ENCODE measurements at regions not wholly inside any gene's neighbourhood (a gene's known extent, or its start where the extent isn't known, plus 50 kb on each side); places are given as distances from the start of the nearest gene placed in this dataset.

DNA sequence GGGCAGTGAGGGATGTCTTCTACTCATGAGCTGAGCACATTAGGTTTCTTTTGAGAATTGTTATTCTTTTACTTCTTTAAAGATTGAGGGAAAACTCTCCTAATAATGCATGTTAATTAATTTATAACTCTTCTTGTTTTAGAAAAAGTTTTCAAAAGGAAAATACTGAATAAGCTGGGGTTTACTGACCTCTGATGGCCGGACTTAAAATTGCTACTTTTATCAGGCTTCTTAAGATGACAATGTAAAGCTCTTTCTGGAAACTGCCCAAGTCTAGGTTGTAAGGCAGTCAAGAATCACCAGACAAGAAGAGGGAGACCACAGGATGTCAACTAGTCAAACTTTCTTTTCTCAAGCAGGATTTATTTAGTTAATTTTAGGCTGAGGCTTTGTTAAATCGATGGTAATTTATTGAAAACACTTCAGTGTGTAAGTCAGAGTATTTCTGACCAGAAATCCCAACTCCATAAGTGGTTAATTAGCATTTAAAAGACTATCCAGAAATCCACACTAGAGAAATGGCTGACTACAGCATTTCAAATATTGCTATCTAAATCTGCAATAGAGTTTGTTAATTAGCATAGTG is 82.1 kb downstream of the AVPR1A start:
- DNase-seq (no peak), ATAC-seq (ENCODE audit: low read depth) (no peak)
- Mint-ChIP-seq H3K27ac (no peak overlapping the region), H3K4me1 (no peaks in the 10 kb centered on the region), H3K27me3 (peaks cover 4% of the 10 kb centered on the region), H3K9me3 (no peaks in the 10 kb centered on the region), H3K4me3 (no peak overlapping the region), H3K36me3 (ENCODE audit: low read depth) (no peaks in the 10 kb centered on the region)
- intact Hi-C loops (cut with micrococcal nuclease): no loop called here
- TF ChIP-seq, protein P1, sequence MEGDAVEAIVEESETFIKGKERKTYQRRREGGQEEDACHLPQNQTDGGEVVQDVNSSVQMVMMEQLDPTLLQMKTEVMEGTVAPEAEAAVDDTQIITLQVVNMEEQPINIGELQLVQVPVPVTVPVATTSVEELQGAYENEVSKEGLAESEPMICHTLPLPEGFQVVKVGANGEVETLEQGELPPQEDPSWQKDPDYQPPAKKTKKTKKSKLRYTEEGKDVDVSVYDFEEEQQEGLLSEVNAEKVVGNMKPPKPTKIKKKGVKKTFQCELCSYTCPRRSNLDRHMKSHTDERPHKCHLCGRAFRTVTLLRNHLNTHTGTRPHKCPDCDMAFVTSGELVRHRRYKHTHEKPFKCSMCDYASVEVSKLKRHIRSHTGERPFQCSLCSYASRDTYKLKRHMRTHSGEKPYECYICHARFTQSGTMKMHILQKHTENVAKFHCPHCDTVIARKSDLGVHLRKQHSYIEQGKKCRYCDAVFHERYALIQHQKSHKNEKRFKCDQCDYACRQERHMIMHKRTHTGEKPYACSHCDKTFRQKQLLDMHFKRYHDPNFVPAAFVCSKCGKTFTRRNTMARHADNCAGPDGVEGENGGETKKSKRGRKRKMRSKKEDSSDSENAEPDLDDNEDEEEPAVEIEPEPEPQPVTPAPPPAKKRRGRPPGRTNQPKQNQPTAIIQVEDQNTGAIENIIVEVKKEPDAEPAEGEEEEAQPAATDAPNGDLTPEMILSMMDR (IDR thresholded peaks at IDR 0.05): no peak
- CTCF ChIA-PET: interaction anchor here (1.6 kb wide), 1 partner anchor 8 kb away, joined by 4 read pairs; no protein-coding TSS in a partner anchor
- POLR2A ChIA-PET: no interaction called here

DNA sequence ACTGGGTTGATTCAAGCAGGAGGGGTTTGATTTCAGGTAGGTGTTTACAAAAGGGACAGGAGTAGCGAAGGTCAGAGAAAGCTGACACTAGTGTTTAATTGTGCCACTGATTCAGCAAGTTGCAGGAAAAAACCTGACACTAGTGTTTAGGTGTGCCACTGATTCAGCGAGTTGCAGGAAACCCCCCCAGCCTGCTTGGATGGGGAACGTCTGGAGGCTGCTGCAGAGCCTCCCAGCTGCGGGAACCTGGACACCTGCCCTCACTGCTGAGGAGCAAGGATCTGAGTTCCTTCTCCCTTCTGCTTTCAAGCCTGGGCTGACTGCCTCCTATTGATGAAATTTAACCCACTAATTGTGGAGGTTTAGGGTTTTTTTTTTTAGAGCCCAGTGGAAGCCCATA is 84.2 kb downstream of the AVPR1A start:
- Mint-ChIP-seq H3K36me3 (ENCODE audit: low read depth) (no peaks in the 10 kb centered on the region), H3K4me3 (no peak overlapping the region), H3K27ac (no peak overlapping the region), H3K4me1 (no peaks in the 10 kb centered on the region), H3K9me3 (no peaks in the 10 kb centered on the region), H3K27me3 (peaks cover under 1% of the 10 kb centered on the region)
- ATAC-seq (ENCODE audit: low read depth) (no peak), DNase-seq (no peak)
- TF ChIP-seq, protein P1 (IDR thresholded peaks at IDR 0.05): no peak
- ChIA-PET POLR2A (no interaction called here), CTCF (no interaction called here)
- intact Hi-C loops (cut with micrococcal nuclease): no loop called here

DNA sequence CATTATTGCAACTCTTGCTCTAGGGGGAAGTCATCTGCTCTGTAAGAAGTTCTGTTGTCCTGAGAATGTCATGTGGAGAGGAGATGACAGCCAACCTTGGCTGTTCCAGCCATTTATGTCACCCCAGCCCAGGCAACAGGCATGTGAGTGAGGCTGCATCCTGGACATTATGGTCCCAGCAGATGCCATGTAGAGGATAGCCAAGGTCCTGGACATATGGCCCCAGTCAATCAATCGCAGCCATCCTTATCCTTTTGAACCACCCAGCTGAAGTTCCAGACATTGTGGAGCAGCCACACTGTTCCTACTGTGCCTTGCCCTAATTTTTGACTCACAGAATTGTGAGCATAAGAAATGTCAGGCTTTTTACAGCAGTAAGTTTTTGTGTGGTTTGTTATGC is 84.9 kb downstream of the AVPR1A start:
- Mint-ChIP-seq H3K27ac (no peak overlapping the region), H3K4me3 (no peak overlapping the region), H3K4me1 (no peaks in the 10 kb centered on the region), H3K36me3 (ENCODE audit: low read depth) (no peaks in the 10 kb centered on the region), H3K9me3 (no peaks in the 10 kb centered on the region), H3K27me3 (no peaks in the 10 kb centered on the region)
- TF ChIP-seq, protein P1 (IDR thresholded peaks at IDR 0.05): no peak
- CTCF ChIA-PET: no interaction called here
- POLR2A ChIA-PET: no interaction called here
- intact Hi-C loops (cut with micrococcal nuclease): no loop called here
- no peak for ATAC-seq (ENCODE audit: low read depth)
- no peak for DNase-seq

DNA sequence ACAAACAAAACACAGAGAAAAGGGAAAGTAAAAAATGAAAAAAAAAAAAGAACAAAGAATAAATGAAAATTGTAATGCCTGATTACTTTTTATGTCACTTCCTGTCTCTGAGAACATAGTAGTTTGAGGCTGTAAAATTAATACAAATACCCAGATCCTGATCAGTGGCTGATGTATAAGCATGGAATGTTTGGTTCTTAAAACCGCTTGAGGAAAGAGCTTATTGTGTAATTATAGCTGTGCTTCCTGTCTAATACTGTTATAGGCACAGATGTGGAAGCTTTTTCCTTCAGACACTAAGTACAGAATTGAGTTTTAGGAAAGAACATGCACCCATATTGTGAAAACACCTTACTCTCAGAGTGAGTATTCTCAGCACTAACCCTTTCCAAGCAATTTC is 86.9 kb downstream of the AVPR1A start:
- POLR2A ChIA-PET: no interaction called here
- H3K36me3 Mint-ChIP-seq (ENCODE audit: low read depth): no peaks in the 10 kb centered on the region
- no peak overlapping the region for H3K27ac Mint-ChIP-seq
- TF ChIP-seq, protein P1 (IDR thresholded peaks at IDR 0.05): no peak
- H3K9me3 Mint-ChIP-seq: no peaks in the 10 kb centered on the region
- H3K27me3 Mint-ChIP-seq: no peaks in the 10 kb centered on the region
- ATAC-seq (ENCODE audit: low read depth): no peak
- no peak for DNase-seq
- H3K4me3 Mint-ChIP-seq: no peak overlapping the region
- intact Hi-C loops (cut with micrococcal nuclease): no loop called here
- CTCF ChIA-PET: no interaction called here
- no peaks in the 10 kb centered on the region for H3K4me1 Mint-ChIP-seq

DNA sequence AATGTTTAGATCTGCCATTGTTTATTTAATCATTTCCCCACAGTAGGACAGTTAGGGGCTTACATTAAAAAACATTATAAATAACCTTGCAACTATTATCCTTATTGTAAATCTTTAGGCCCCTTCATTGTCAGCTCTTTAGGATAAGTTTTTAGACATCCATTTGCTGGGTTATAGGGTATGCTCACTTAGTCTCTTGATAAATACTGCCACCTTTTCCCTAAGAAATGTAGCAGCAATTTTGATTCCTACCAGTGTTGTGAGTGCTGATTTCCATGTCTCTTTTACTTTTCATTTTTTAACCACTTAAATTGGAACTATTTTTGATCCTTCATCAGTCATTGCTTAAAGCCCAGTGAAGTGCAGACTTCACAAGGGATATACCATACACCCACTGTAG is 94.4 kb downstream of the AVPR1A start:
- TF ChIP-seq, protein P1 (IDR thresholded peaks at IDR 0.05): no peak

More for the DNA sequence above, 94.4 kb downstream of the AVPR1A start:
- H3K9me3 Mint-ChIP-seq: no peaks in the 10 kb centered on the region
- H3K27me3 Mint-ChIP-seq: no peaks in the 10 kb centered on the region
- ChIA-PET POLR2A (no interaction called here), CTCF (no interaction called here)
- H3K36me3 Mint-ChIP-seq (ENCODE audit: low read depth): no peaks in the 10 kb centered on the region
- no peak for ATAC-seq (ENCODE audit: low read depth)
- DNase-seq: no peak
- intact Hi-C loops (cut with micrococcal nuclease): no loop called here
- H3K4me3 Mint-ChIP-seq: no peak overlapping the region
- no peaks in the 10 kb centered on the region for H3K4me1 Mint-ChIP-seq
- no peak overlapping the region for H3K27ac Mint-ChIP-seq
